HepG2 (cell line): ENCODE measurements at regions not wholly inside any gene's neighbourhood (a gene's known extent, or its start where the extent isn't known, plus 50 kb on each side); places are given as distances from the start of the nearest gene placed in this dataset.

Source experiments
- ATAC-seq: fragments of 200-7000 bp; cut with Tn5 transposase; 3 replicates; pipeline ENCODE4 v1.9.1; 2020; ENCODE audit warnings: mild to moderate bottlenecking, moderate library complexity
- BruUV-seq: library from RNA; stranded (reverse); fragments of 400-500 nt; replicated peaks from 2 replicates; lab custom pipeline; 2021; lab: Mats Ljungman, UMichigan
- CTCF ChIA-PET: fragments of 300-600 bp; formaldehyde crosslinking; extraction: SDS; loops from one replicate; lab custom pipeline; 2021; ENCODE audit warnings: low total read pairs, inconsistent platforms, low intra/inter-chr PET ratio; lab: Yijun Ruan, JAX
- POLR2A ChIA-PET: fragments of 350-600 bp; sonication (Branson Sonifier 250); formaldehyde crosslinking; loops from one replicate; lab custom pipeline; 2020; ENCODE audit warnings: antibody characterized with exemption, inconsistent platforms; lab: Yijun Ruan, JAX
- DNase-seq: peaks from one replicate; pipeline ENCODE4 v3.0.0-alpha.2; 2015; ENCODE audit warnings: low spot score
- FAIRE-seq: peaks from 3 replicates; lab custom pipeline; 2011; peaks lifted over from hg19 to GRCh38; lab: Jason Lieb, UNC
- H2AFZ ChIP-seq: one replicate; pipeline ENCODE4 v1.6.1; 2011; ENCODE audit warnings: low read length, inconsistent platforms
- H3K27ac ChIP-seq: fragments of 300-600 bp; 3 replicates; pipeline ENCODE4 v1.8.0; 2011; ENCODE audit warnings: mixed run types, mild to moderate bottlenecking, mixed read lengths, low read length, inconsistent platforms; ENCODE audit not compliant: insufficient read depth; ENCODE audit errors: extremely low read length
- H3K27me3 ChIP-seq, 2 experiments: fragments of 200-600 bp in 1 of 2; 2 replicates in 1 of 2; 3 replicates in 1 of 2; pipeline versions ENCODE4 v1.6.0 to v1.8.0; 2011; ENCODE audit warnings: low read length in 2 of 2, mild to moderate bottlenecking in 2 of 2, moderate library complexity in 2 of 2, inconsistent platforms in 1 of 2; ENCODE audit not compliant: insufficient read depth in 2 of 2, control insufficient read depth in 1 of 2
- H3K36me3 ChIP-seq, 2 experiments: fragments of 200-600 bp in 1 of 2; replicated peaks in 1 of 2; 2 replicates in 1 of 2; 3 replicates in 1 of 2; pipeline versions ENCODE4 v1.5.1 to v1.8.0; 2011; ENCODE audit warnings: low read length in 2 of 2, inconsistent platforms in 1 of 2; ENCODE audit not compliant: insufficient read depth in 2 of 2, control insufficient read depth in 1 of 2
- H3K4me1 ChIP-seq: 2 replicates; pipeline ENCODE4 v1.5.1; 2012; ENCODE audit warnings: low read length, inconsistent platforms; ENCODE audit not compliant: insufficient read depth
- H3K4me2 ChIP-seq: 2 replicates; pipeline ENCODE4 v1.6.0; 2011; ENCODE audit warnings: low read depth, low read length, inconsistent platforms
- H3K4me3 ChIP-seq, 3 experiments: fragments of 200-600 bp in 1 of 3; sonication (generic), shearing (Covaris generic) in 1 of 3; replicated peaks in 1 of 3; 2 replicates each; pipeline ENCODE4 v1.5.1; 2011 to 2016; ENCODE audit warnings: low read length in 3 of 3, inconsistent platforms in 2 of 3, low read depth in 2 of 3, mild to moderate bottlenecking in 2 of 3, control low read depth in 1 of 3, mixed read lengths in 1 of 3; ENCODE audit not compliant: insufficient read depth in 1 of 3
- H3K79me2 ChIP-seq: one replicate; pipeline ENCODE4 v1.6.1; 2011; ENCODE audit warnings: low read length, inconsistent platforms; ENCODE audit not compliant: insufficient read depth
- H3K9ac ChIP-seq: 2 replicates; pipeline ENCODE4 v1.6.0; 2011; ENCODE audit warnings: mild to moderate bottlenecking, low read depth, low read length, inconsistent platforms; ENCODE audit not compliant: insufficient read depth
- H3K9me3 ChIP-seq: 2 replicates; pipeline ENCODE4 v1.5.1; 2012; ENCODE audit warnings: mild to moderate bottlenecking, low read length
- H4K20me1 ChIP-seq: 2 replicates; pipeline ENCODE4 v1.6.0; 2011; ENCODE audit warnings: inconsistent platforms, mild to moderate bottlenecking, low read length, moderate library complexity; ENCODE audit not compliant: insufficient read depth
- CCDC6 ChIP-seq: sonication (generic); formaldehyde crosslinking; IDR thresholded peaks from 2 replicates; pipeline ENCODE4 v1.8.1; 2022; ENCODE audit warnings: mild to moderate bottlenecking, missing genetic modification reagents, moderate library complexity
- GPBP1L1 ChIP-seq: sonication (generic); formaldehyde crosslinking; IDR thresholded peaks from 2 replicates; pipeline ENCODE4 v1.5.0; 2020; ENCODE audit warnings: mild to moderate bottlenecking, missing genetic modification reagents
- HDAC6 ChIP-seq: fragments of 200-600 bp; sonication (generic); IDR thresholded peaks from 2 replicates; pipeline ENCODE4 v1.7.0; 2017; ENCODE audit warnings: mild to moderate bottlenecking, antibody characterized with exemption, low read length, low read depth
- HIVEP1 ChIP-seq: sonication (generic); formaldehyde crosslinking; IDR thresholded peaks from 2 replicates; pipeline ENCODE4 v1.4.0; 2020; ENCODE audit warnings: mild to moderate bottlenecking, missing genetic modification reagents
- IKZF1 ChIP-seq: fragments of 450-650 bp; IDR thresholded peaks from 2 replicates; pipeline ENCODE4 v1.7.1; 2016
- ISL2 ChIP-seq: sonication (generic); formaldehyde crosslinking; IDR thresholded peaks from 2 replicates; pipeline ENCODE4 v1.5.0; 2020; ENCODE audit warnings: missing genetic modification reagents
- KDM6A ChIP-seq: IDR thresholded peaks from 2 replicates; pipeline ENCODE4 v1.6.1; 2016; ENCODE audit warnings: low read depth
- MNT ChIP-seq: fragments of 450-650 bp; IDR thresholded peaks from 2 replicates; pipeline ENCODE4 v1.6.1; 2016
- TBX3 ChIP-seq: fragments of 450-650 bp; IDR thresholded peaks from 2 replicates; pipeline ENCODE4 v1.6.1; 2017; ENCODE audit warnings: antibody characterized with exemption, mild to moderate bottlenecking, inconsistent platforms, borderline replicate concordance
- ZNF264 ChIP-seq: sonication (generic); formaldehyde crosslinking; IDR thresholded peaks from 2 replicates; pipeline ENCODE4 v1.4.0; 2020; ENCODE audit warnings: missing genetic modification reagents
- ZNF33A ChIP-seq: sonication (generic); formaldehyde crosslinking; IDR thresholded peaks from 2 replicates; pipeline ENCODE4 v1.5.1; 2020; ENCODE audit warnings: missing genetic modification reagents, mild to moderate bottlenecking, moderate library complexity, borderline replicate concordance
- ZNF407 ChIP-seq: sonication (generic); formaldehyde crosslinking; IDR thresholded peaks from one replicate; pipeline ENCODE4 v1.5.1; 2020; ENCODE audit warnings: mild to moderate bottlenecking, missing genetic modification reagents; ENCODE audit errors: not compliant biosample characterization
- ZNF83 ChIP-seq: sonication (generic); formaldehyde crosslinking; IDR thresholded peaks from 2 replicates; pipeline ENCODE4 v1.4.0; 2020; ENCODE audit warnings: missing genetic modification reagents, mild to moderate bottlenecking, borderline replicate concordance
- WGBS: methylation state at CpG from one replicate; pipeline ENCODE4 v1.1.6; 2017; ENCODE audit warnings: low lambda C conversion rate; 5-methylcytosine and 5-hydroxymethylcytosine counted together
- in situ Hi-C: cut with HindIII; loops from 2 replicates; pipeline ENCODE4 v1.10.0; 2017; ENCODE audit warnings: low pct_unique_long_range_greater_than_20kb; ENCODE audit not compliant: extremely low pct_ligation_motif_present
- intact Hi-C: fragments of 100-400 bp; cut with micrococcal nuclease; formaldehyde crosslinking; loops from one replicate; pipeline ENCODE4 v1.10.0; 2022; ENCODE audit not compliant: unreplicated experiment

- POLR2A ChIA-PET = no interaction called here
- WGBS = 0% methylated on average over 4 of the region's 4 CpGs
- DNase-seq (no peak), FAIRE-seq (no peak), ATAC-seq (no peak)
- no peak overlapping the region for H3K4me3 ChIP-seq
- H4K20me1 ChIP-seq = no peaks in the 10 kb centered on the region
- no peaks in the 10 kb centered on the region for H3K36me3 ChIP-seq
- CTCF ChIA-PET = no interaction called here
- intact Hi-C loops (no loop called here), in situ Hi-C loops (no loop called here)
- no peak overlapping the region for H2AFZ ChIP-seq
- no peaks in the 10 kb centered on the region for H3K4me1 ChIP-seq
- no peak overlapping the region for H3K4me2 ChIP-seq
- H3K79me2 ChIP-seq = no peaks in the 10 kb centered on the region
- H3K9me3 ChIP-seq = 0 out of 2 replicates have a peak, but pooled peaks cover 4% of the 10 kb centered on the region
- no peaks in the 10 kb centered on the region for H3K27me3 ChIP-seq
- BruUV-seq = no TSS peak
- H3K9ac ChIP-seq = no peak overlapping the region
- H3K27ac ChIP-seq = no peak overlapping the region
- TF ChIP-seq HIVEP1 (CRISPR knock-in tag) (no peak), ZNF264 (CRISPR knock-in tag) (no peak), CCDC6 (CRISPR knock-in tag) (no peak), KDM6A (no peak), ZNF33A (no peak), ZNF83 (CRISPR knock-in tag) (no peak), IKZF1 (no peak), GPBP1L1 (no peak), MNT (no peak), ZNF407 (CRISPR knock-in tag) (no peak), TBX3 (no peak), ISL2 (CRISPR knock-in tag) (no peak), HDAC6 (no peak)
These were observed 1821.7 kb downstream of the ARAP2 start for GRCh38 chr4:34422472-34423175.
